Mucosa of descending colon (tissue), 3 donors: ENCODE measurements at regions not wholly inside any gene's neighbourhood (a gene's known extent, or its start where the extent isn't known, plus 50 kb on each side); places are given as distances from the start of the nearest gene placed in this dataset.

Experiments
- ATAC-seq: fragments of 200-7000 bp; cut with Tn5 transposase; one replicate; pipeline ENCODE4 v1.9.1; 2020; ENCODE audit warnings: mild to moderate bottlenecking, moderate library complexity
- DNase-seq, 3 donors: peaks; one replicate each; pipeline ENCODE4 v3.0.0-alpha.2; 2020
- H3K36me3 ChIP-seq: fragments of 200-600 bp; one replicate; pipeline ENCODE4 v1.8.0; 2021; ENCODE audit warnings: low read depth, mild to moderate bottlenecking
- H3K4me1 ChIP-seq: fragments of 200-600 bp; one replicate; pipeline ENCODE4 v1.8.0; 2021; ENCODE audit warnings: low read depth, mild to moderate bottlenecking
- H3K4me3 ChIP-seq: fragments of 200-600 bp; one replicate; pipeline ENCODE4 v1.8.0; 2021; ENCODE audit warnings: mild to moderate bottlenecking
- H3K9me3 ChIP-seq: fragments of 200-600 bp; one replicate; pipeline ENCODE4 v1.8.0; 2021; ENCODE audit warnings: mild to moderate bottlenecking
- CTCF ChIP-seq: fragments of 200-600 bp; IDR thresholded peaks from one replicate; pipeline ENCODE4 v1.8.0; 2022; ENCODE audit warnings: antibody characterized with exemption, mild to moderate bottlenecking
- intact Hi-C, 2 donors: fragments of 100-400 bp; cut with DNase I in 1 of 2; cut with micrococcal nuclease in 1 of 2; formaldehyde crosslinking; loops; one replicate each; pipeline versions ENCODE4 v1.11.0 to v1.11.1; 2022; cut with DNase I, micrococcal nuclease
- donor health status: DM: no; HTN: no; CAD: no; lungs with moderate emphysema.
- donor health status: DM: no; HTN: no; CAD: no.
- donor health status: DM: no; HTN: yes; CAD: no.

DNA sequence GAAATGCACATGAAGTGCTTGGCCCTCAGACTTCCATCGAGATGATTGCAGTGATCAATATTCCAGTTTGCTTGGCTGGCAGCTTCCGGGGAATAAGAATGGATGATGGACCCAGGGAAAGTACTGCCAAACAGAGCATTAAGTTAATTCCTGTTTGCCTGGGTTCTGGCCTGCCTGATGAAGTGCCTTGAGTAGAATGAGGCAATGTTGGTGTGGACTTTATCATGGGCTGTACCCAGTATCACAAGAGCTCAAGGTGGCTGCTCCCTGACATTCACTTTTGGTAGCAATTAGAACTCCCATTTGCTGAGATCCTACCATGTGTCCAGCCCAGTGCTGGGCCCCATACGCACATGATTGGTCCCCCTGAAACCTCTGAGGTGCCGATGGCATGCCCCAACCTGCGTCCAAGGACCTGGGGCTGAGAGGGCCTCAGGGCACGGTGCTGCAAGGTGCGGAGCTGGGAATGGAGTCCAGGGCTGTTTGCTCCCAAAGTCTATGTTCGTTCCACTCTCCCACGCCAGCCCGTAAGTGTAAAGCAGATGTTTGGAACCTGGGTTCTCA, 80.7 kb downstream of the SLC25A47 start:
- peaks cover 42% of the 10 kb centered on the region for H3K4me1 ChIP-seq
- no peak overlapping the region for H3K4me3 ChIP-seq
- intact Hi-C loops = no loop called here
- no peak for TF ChIP-seq CTCF
- H3K36me3 ChIP-seq = no peaks in the 10 kb centered on the region
- H3K9me3 ChIP-seq = no peaks in the 10 kb centered on the region
- ATAC-seq = peak; percentile 8
- no peak for DNase-seq

- DNase-seq (no peak), ATAC-seq (no peak)
- H3K9me3 ChIP-seq = no peaks in the 10 kb centered on the region
- intact Hi-C loops = no loop called here
- peaks cover 38% of the 10 kb centered on the region for H3K4me1 ChIP-seq
- no peak for TF ChIP-seq CTCF
- H3K4me3 ChIP-seq = no peak overlapping the region
- no peaks in the 10 kb centered on the region for H3K36me3 ChIP-seq
These were observed 81.3 kb downstream of the SLC25A47 start for GRCh38 chr14:100404419-100404818.

- intact Hi-C loops = no loop called here
- Histone ChIP-seq H3K4me3 (no peak overlapping the region), H3K36me3 (no peaks in the 10 kb centered on the region), H3K4me1 (peaks cover 31% of the 10 kb centered on the region), H3K9me3 (no peaks in the 10 kb centered on the region)
- no peak for TF ChIP-seq CTCF
- ATAC-seq = peak; percentile 68
- DNase-seq = no peak
These were observed 82.8 kb downstream of the SLC25A47 start for GRCh38 chr14:100405760-100406455.

DNA sequence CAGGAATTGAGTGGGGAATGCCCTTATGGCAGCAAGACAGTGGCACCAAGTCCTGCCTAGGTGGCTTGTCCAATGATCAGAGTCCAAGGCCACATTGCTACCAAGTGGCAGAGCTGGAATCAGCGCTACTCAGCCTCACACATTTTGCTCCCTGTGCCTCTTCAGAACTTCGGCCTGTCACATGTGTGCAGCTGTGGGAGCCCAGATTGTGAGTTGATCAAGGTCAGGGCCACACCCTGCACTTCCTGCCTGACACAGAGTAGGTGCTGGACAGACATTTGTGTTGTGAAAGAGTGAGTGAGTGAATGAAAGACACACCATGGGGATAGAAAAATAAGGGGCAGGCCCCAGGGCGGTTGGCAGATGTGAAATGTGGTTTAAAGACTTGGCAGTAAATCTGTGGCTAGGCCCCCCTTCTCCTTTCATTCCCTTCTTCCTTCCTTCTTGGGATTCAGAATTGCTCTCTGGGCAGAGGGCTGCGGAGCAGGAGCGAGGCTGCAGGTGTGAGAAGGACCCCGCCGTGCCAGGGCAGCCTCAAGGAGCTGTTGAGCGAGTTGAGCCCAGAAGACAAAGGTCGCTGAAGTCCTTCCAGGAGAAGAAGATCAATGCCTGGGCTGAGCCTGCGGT, 83.5 kb downstream of the SLC25A47 start:
- ATAC-seq (peak; percentile 92), DNase-seq (peak; percentile 79 to 85 (median 79))
- Histone ChIP-seq H3K4me3 (no peak overlapping the region), H3K4me1 (peaks cover 31% of the 10 kb centered on the region), H3K9me3 (no peaks in the 10 kb centered on the region), H3K36me3 (no peaks in the 10 kb centered on the region)
- no peak for TF ChIP-seq CTCF
- intact Hi-C loops = no loop called here

DNA sequence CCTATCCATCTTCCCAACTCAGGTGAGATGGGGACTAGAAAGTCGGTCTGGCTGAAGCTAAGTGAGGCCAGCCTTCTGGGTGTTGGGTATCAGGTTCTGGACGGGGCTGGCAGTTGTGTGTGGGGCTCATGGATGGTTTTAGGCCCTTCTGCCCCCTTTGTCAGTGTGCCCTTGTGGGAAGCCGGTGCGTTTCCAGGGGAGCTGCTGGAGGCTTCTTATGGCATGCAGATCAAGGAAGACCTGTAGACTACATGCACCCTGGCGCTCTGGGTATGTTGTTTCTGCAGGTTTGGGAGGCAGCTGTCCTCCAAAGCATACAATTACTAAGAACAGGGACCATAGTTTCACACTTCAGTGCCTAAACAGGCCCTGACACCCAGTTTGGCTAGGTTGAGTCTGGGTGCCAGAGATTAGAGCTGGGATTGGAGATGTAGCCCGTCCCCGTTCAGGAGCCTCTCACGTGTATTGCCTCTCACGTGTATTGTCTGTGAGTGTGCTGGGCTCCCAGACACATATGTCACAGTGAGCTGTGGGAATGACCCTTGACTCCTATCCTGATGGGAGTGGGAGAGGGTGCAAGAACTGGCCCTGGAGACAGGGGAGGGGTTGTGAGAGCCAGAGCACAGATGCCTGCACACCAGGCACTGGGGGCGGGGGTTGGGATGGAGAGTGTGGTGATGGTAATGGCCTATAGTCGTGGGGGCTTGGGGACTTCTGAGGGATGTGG, 84.4 kb downstream of the SLC25A47 start:
- intact Hi-C loops = no loop called here
- no peak for TF ChIP-seq CTCF
- Histone ChIP-seq H3K9me3 (no peaks in the 10 kb centered on the region), H3K36me3 (no peaks in the 10 kb centered on the region), H3K4me3 (no peak overlapping the region), H3K4me1 (peaks cover 31% of the 10 kb centered on the region)
- DNase-seq (no peak), ATAC-seq (no peak)
